Stimulated activated memory B cell treated with anti-CD40 and anti-IgM and Interleukin-4, amounts not matched to agents 10 μg/mL and 1 μg/mL and 100 μg/mL, for 72 hours (primary cell): ENCODE measurements at regions not wholly inside any gene's neighbourhood (a gene's known extent, or its start where the extent isn't known, plus 50 kb on each side); places are given as distances from the start of the nearest gene placed in this dataset.
A peak's percentile ranks its signal among the peaks of the same experiment; 100 is the strongest.
"Not testable (repeated sequence)": the region's sequence is repeated elsewhere in the genome, so short reads cannot be mapped to it uniquely, and the experiment has no call there.

ENCODE experiments used
- ATAC-seq: fragments of 150-1000 bp; cut with Tn5 transposase; 2 replicates; pipeline ENCODE4 v1.10.0; 2021
- H3K27ac Mint-ChIP-seq: one replicate; pipeline ENCODE4 v1.8.0; 2022; ENCODE audit warnings: mild to moderate bottlenecking, mixed read lengths
- H3K27me3 Mint-ChIP-seq: one replicate; pipeline ENCODE4 v1.8.0; 2022; ENCODE audit warnings: mixed read lengths
- H3K36me3 Mint-ChIP-seq: one replicate; pipeline ENCODE4 v1.8.0; 2022; ENCODE audit warnings: mixed read lengths
- H3K4me1 Mint-ChIP-seq: one replicate; pipeline ENCODE4 v1.8.0; 2022; ENCODE audit warnings: mixed read lengths
- H3K4me3 Mint-ChIP-seq: one replicate; pipeline ENCODE4 v1.8.0; 2022; ENCODE audit warnings: mild to moderate bottlenecking, moderate library complexity, mixed read lengths
- H3K9me3 Mint-ChIP-seq: one replicate; pipeline ENCODE4 v1.8.0; 2022; ENCODE audit warnings: mixed read lengths

GRCh38 chr18:104264-104663, 54.1 kb upstream of the USP14 start:
- not testable (repeated sequence) for H3K4me3 Mint-ChIP-seq, ATAC-seq, H3K36me3 Mint-ChIP-seq, H3K4me1 Mint-ChIP-seq, H3K9me3 Mint-ChIP-seq, H3K27ac Mint-ChIP-seq, H3K27me3 Mint-ChIP-seq

DNA sequence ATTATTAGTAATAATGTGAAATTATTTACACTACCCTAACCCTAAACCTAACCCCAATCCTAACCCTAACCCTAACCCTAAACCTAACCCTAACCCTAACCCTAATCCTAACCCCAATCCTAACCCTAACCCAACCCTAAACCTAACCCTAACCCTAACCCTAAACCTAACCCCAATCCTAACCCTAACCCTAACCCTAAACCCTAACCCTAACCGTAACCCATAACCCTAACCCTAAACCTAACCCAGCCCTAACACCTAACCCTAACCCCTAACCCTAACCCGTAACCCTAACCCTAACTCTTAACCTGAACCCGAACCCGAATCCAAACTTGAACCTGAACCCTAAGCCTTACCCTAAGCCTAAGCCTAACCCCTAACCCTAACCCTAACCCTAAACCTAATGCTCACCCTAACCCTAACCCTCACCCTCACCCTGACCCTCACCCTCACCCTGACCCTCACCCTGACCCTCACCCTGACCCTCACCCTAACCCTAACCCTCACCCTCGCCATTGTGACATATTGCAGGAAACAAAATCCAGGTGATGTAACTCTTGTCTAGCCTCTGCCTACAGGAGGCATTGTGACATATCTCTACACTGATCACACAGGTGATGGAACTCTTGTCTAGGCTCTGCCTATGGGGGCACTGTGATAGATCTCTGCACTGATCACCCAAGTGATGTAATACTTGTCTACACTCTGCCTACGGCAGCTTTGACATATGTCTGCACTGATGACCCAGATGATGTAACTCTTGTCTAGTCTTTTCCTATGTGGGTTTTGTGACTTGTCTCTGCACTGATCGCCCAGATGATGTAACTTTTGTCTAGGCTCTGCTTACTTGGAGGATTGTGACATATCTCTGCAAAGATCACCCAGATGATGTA, 53.0 kb upstream of the USP14 start:
- not testable (repeated sequence) for ATAC-seq, H3K4me3 Mint-ChIP-seq, H3K27ac Mint-ChIP-seq, H3K9me3 Mint-ChIP-seq, H3K4me1 Mint-ChIP-seq, H3K36me3 Mint-ChIP-seq, H3K27me3 Mint-ChIP-seq

DNA sequence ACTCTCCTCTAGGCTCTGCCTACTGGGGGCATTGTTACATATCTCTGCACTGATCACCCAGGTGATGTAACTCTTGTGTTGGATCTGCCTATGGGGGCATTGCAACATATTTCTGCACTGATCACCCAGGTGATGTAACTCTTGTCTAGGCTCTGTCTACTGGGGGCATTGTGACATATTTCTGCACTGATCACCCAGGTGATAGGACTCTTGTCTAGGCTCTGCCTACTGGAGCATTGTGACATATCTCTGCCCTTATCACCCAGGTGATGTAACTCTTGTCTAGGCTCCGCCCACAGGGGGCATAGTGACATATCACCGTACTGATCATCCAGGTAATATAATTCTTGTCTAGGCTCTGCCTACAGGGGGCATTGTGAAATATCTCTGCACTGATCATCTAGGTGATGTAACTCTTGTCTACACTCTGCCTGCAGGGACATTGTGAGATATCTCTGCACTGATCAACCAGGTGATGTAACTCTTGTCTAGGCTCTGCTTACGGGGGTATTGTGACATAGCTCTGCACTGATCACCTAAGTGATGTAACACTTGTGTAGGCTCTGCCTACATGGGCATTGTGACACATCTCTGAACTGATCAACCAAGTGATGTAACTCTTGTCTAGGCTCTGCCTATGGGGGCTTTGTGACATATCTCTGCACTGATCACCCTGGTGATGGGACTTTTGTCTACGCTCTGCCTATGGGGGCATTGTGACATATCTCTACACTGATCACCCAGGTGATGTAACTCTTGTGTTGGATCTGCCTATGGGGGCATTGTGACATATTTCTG, 52.1 kb upstream of the USP14 start:
- not testable (repeated sequence) for ATAC-seq, H3K27ac Mint-ChIP-seq, H3K4me1 Mint-ChIP-seq, H3K9me3 Mint-ChIP-seq, H3K36me3 Mint-ChIP-seq, H3K4me3 Mint-ChIP-seq, H3K27me3 Mint-ChIP-seq

- H3K36me3 Mint-ChIP-seq, ATAC-seq, H3K9me3 Mint-ChIP-seq, H3K27ac Mint-ChIP-seq, H3K4me3 Mint-ChIP-seq, H3K4me1 Mint-ChIP-seq, H3K27me3 Mint-ChIP-seq: not testable (repeated sequence)
These were observed 51.4 kb upstream of the USP14 start for GRCh38 chr18:106868-107384.

DNA sequence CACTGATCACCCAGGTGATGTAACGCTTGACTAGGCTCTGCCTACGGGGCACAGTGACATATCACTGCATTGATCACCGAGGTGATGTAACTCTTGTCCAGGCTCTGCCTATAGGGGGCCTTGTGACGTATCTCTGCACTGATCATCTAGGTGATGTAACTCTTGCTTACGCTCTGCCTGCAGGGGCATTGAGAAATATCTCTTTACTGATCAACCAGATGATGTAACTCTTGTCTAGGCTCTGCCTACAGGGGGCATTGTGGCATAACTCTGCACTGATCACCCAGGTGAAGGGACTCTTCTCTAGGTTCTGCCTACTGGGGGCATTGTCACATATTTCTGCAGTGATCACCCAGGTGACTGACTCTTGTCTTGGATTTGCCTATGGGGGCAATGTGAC, 50.9 kb upstream of the USP14 start:
- ATAC-seq, H3K27ac Mint-ChIP-seq: not testable (repeated sequence)

DNA sequence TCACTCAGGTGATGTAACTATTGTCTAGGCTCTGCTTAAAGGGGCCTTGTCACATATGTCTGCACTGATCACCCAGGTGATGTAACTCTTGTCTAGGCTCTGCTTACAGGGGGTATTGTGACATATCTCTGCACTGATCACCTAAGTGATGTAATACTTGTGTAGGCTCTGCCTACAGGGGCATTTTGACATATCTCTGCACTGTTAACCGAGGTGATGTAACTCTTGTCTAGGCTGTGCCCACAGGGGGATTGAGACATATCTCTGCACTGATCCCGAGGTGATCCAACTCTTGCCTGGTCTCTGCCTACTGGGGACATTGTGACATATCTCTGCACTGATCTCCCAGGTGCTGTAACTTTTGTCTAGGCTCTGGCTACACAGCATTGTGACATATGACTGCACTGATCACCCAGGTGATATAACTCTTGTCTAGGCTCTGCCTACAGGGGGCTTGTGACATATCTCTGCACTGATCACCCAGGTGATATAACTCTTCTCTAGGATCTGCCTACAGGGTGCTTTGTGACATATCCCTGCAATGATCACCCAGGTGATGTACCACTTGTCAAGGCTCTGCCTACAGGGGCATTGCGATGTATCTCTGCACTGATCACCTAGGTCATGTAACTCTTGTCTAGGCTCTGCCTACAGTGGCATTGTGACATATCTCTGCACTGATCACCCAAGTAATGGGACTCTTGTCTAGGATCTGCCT, 50.3 kb upstream of the USP14 start:
- not testable (repeated sequence) for H3K36me3 Mint-ChIP-seq, H3K27ac Mint-ChIP-seq, H3K27me3 Mint-ChIP-seq, H3K9me3 Mint-ChIP-seq, H3K4me1 Mint-ChIP-seq, H3K4me3 Mint-ChIP-seq
- peak; percentile 77 for ATAC-seq

More for the DNA sequence above, 50.9 kb upstream of the USP14 start:
- H3K4me1 Mint-ChIP-seq, H3K9me3 Mint-ChIP-seq, H3K36me3 Mint-ChIP-seq, H3K4me3 Mint-ChIP-seq, H3K27me3 Mint-ChIP-seq: not testable (repeated sequence)
